ENCODE measurements at regions not wholly inside any gene's neighbourhood (a gene's known extent, or its start where the extent isn't known, plus 50 kb on each side); places are given as distances from the start of the nearest gene placed in this dataset.

- Histone ChIP-seq H3K4me1 (no peaks in the 10 kb centered on the region), H3K27me3 (ENCODE audit: insufficient read depth in 3 of 3, low read length in 2 of 3) (peaks cover 0 to 12% (median 0%) of the 10 kb centered on the region in 3 donors), H3K36me3 (ENCODE audit: insufficient read depth in 1 of 2, low read depth in 1 of 2) (no peaks in the 10 kb centered on the region), H3K4me3 (no peak overlapping the region), H3K27ac (no peak overlapping the region), H3K9me3 (no peaks in the 10 kb centered on the region)
- DNase-seq = no peak
- intact Hi-C loops (cut with DNase I) = no loop called here
- WGBS, 3 donors = 77 to 86% (median 78%) methylated on average over 5 of the region's 5 CpGs
- ATAC-seq = no peak
- no peak for TF ChIP-seq CTCF (IDR thresholded peaks at IDR 0.05)
Observed at GRCh38 chr4:108369035-108369655, 200.4 kb upstream of the LEF1 start.

- intact Hi-C loops (cut with DNase I) = no loop called here
- no peak overlapping the region for H3K4me3 ChIP-seq
- 75 to 79% (median 78%) methylated on average over 2 of the region's 2 CpGs for WGBS, 3 donors
- no peaks in the 10 kb centered on the region for H3K9me3 ChIP-seq
- DNase-seq (no peak), ATAC-seq (no peak)
- H3K36me3 ChIP-seq (ENCODE audit: insufficient read depth in 1 of 2, low read depth in 1 of 2) = no peaks in the 10 kb centered on the region
- peaks cover 0 to 12% (median 0%) of the 10 kb centered on the region in 3 donors for H3K27me3 ChIP-seq (ENCODE audit: insufficient read depth in 3 of 3, low read length in 2 of 3)
- no peaks in the 10 kb centered on the region for H3K4me1 ChIP-seq
- no peak overlapping the region for H3K27ac ChIP-seq
- no peak for TF ChIP-seq CTCF (IDR thresholded peaks at IDR 0.05)
Observed at GRCh38 chr4:108367751-108368150, 199.0 kb upstream of the LEF1 start.

GRCh38 chr4:108366716-108367115, 198.0 kb upstream of the LEF1 start:
- H3K4me1 ChIP-seq = no peaks in the 10 kb centered on the region
- no peaks in the 10 kb centered on the region for H3K36me3 ChIP-seq (ENCODE audit: insufficient read depth in 1 of 2, low read depth in 1 of 2)
- intact Hi-C loops (cut with DNase I) = no loop called here
- ATAC-seq = no peak
- no peak overlapping the region for H3K27ac ChIP-seq
- 86 to 93% (median 88%) methylated on average over 1 of the region's 1 CpG for WGBS, 3 donors
- no peak for TF ChIP-seq CTCF (IDR thresholded peaks at IDR 0.05)
- H3K27me3 ChIP-seq (ENCODE audit: insufficient read depth in 3 of 3, low read length in 2 of 3) = peaks cover 0 to 6% (median 0%) of the 10 kb centered on the region in 3 donors
- no peak for DNase-seq
- H3K9me3 ChIP-seq = no peaks in the 10 kb centered on the region
- H3K4me3 ChIP-seq = no peak overlapping the region

- Histone ChIP-seq H3K27me3 (ENCODE audit: insufficient read depth in 3 of 3, low read length in 2 of 3) (peaks cover 0 to 6% (median 0%) of the 10 kb centered on the region in 3 donors), H3K36me3 (ENCODE audit: insufficient read depth in 1 of 2, low read depth in 1 of 2) (no peaks in the 10 kb centered on the region), H3K9me3 (no peaks in the 10 kb centered on the region), H3K4me1 (no peaks in the 10 kb centered on the region), H3K27ac (no peak overlapping the region), H3K4me3 (no peak overlapping the region)
- DNase-seq (no peak), ATAC-seq (no peak)
- TF ChIP-seq CTCF (IDR thresholded peaks at IDR 0.05) = no peak
- 45 to 57% (median 51%) methylated on average over 7 of the region's 7 CpGs for WGBS, 3 donors
- intact Hi-C loops (cut with DNase I) = no loop called here
Observed at GRCh38 chr4:108365551-108365950, 196.8 kb upstream of the LEF1 start.

GRCh38 chr4:108361886-108362285, 193.2 kb upstream of the LEF1 start:
- ATAC-seq = no peak
- Histone ChIP-seq H3K27me3 (ENCODE audit: insufficient read depth in 3 of 3, low read length in 2 of 3) (peaks cover 0 to 13% (median 3%) of the 10 kb centered on the region in 3 donors), H3K9me3 (no peaks in the 10 kb centered on the region), H3K4me1 (no peaks in the 10 kb centered on the region), H3K27ac (no peak overlapping the region), H3K4me3 (no peak overlapping the region), H3K36me3 (ENCODE audit: insufficient read depth in 1 of 2, low read depth in 1 of 2) (no peaks in the 10 kb centered on the region)
- intact Hi-C loops (cut with DNase I) = no loop called here
- TF ChIP-seq CTCF (IDR thresholded peaks at IDR 0.05) = no peak
- 94 to 96% (median 95%) methylated on average over 3 of the region's 3 CpGs for WGBS, 3 donors
- no peak for DNase-seq

Data from psoas muscle (tissue), 7 donors.